GM12878 (cell line): ENCODE measurements at regions not wholly inside any gene's neighbourhood (a gene's known extent, or its start where the extent isn't known, plus 50 kb on each side); places are given as distances from the start of the nearest gene placed in this dataset.
"Not testable (repeated sequence)": the region's sequence is repeated elsewhere in the genome, so short reads cannot be mapped to it uniquely, and the experiment has no call there.

Source experiments
- ATAC-seq: fragments of 200-7000 bp; cut with Tn5 transposase; 3 replicates; pipeline ENCODE4 v1.9.1; 2020; ENCODE audit warnings: mild to moderate bottlenecking, moderate library complexity
- BruUV-seq: library from RNA; stranded (reverse); fragments of 400-500 nt; replicated peaks from 2 replicates; lab custom pipeline; 2021; lab: Mats Ljungman, UMichigan
- CTCF ChIA-PET: fragments of 300-600 bp; sonication (Branson Sonifier 250); formaldehyde crosslinking; extraction: SDS; loops from one replicate; lab custom pipeline; 2021; ENCODE audit warnings: inconsistent platforms; lab: Yijun Ruan, JAX
- POLR2A ChIA-PET: fragments of 350-600 bp; formaldehyde crosslinking; extraction: SDS; loops from one replicate; lab custom pipeline; 2021; ENCODE audit warnings: inconsistent platforms; lab: Charles Lee
- RAD21 ChIA-PET: fragments of 300-600 bp; sonication (Branson Sonifier 250); formaldehyde crosslinking; loops from one replicate; lab custom pipeline; 2023; ENCODE audit warnings: antibody characterized with exemption; ENCODE audit not compliant: unreplicated experiment; lab: Charles Lee
- SMC1A ChIA-PET: fragments of 300-600 bp; sonication (Branson Sonifier 250); formaldehyde crosslinking; loops from one replicate; lab custom pipeline; 2023; ENCODE audit not compliant: unreplicated experiment, uncharacterized antibody; lab: Charles Lee
- DNase-seq: peaks from one replicate; pipeline ENCODE4 v3.0.0-alpha.2; 2011; ENCODE audit warnings: low read depth, low spot score
- FAIRE-seq: peaks from 3 replicates; lab custom pipeline; 2011; peaks lifted over from hg19 to GRCh38; lab: Jason Lieb, UNC
- H2AFZ ChIP-seq: 2 replicates; pipeline ENCODE4 v1.6.0; 2011; ENCODE audit warnings: low read depth, low read length, control low read depth; ENCODE audit not compliant: control insufficient read depth
- H3K27ac ChIP-seq: 2 replicates; pipeline ENCODE4 v1.5.1; 2011; ENCODE audit warnings: control low read depth; ENCODE audit not compliant: control insufficient read depth, insufficient read depth
- H3K27me3 ChIP-seq, 2 experiments: replicated peaks in 1 of 2; 2 replicates each; pipeline versions ENCODE4 v1.6.0 to v1.6.1; 2011; ENCODE audit warnings: low read length in 1 of 2; ENCODE audit not compliant: control insufficient read depth in 2 of 2, insufficient read depth in 2 of 2
- H3K36me3 ChIP-seq, 2 experiments: 2 replicates each; pipeline ENCODE4 v1.5.1; 2011; ENCODE audit warnings: low read length in 1 of 2; ENCODE audit not compliant: control insufficient read depth in 2 of 2, insufficient read depth in 2 of 2
- H3K4me1 ChIP-seq: 2 replicates; pipeline ENCODE4 v1.6.1; 2011; ENCODE audit warnings: mild to moderate bottlenecking, low read length, moderate library complexity, mixed read lengths; ENCODE audit not compliant: control insufficient read depth, insufficient read depth
- H3K4me2 ChIP-seq: 2 replicates; pipeline ENCODE4 v1.6.0; 2011; ENCODE audit warnings: control low read depth; ENCODE audit not compliant: control insufficient read depth, insufficient read depth
- H3K4me3 ChIP-seq: fragments of 200-600 bp; sonication (generic); 2 replicates; pipeline ENCODE4 v1.5.1; 2016
- H3K79me2 ChIP-seq: 2 replicates; pipeline ENCODE4 v1.6.0; 2011; ENCODE audit warnings: low read length; ENCODE audit not compliant: control insufficient read depth, insufficient read depth
- H3K9ac ChIP-seq: 2 replicates; pipeline ENCODE4 v1.8.0; 2011; ENCODE audit warnings: low read length, control low read depth, mixed read lengths; ENCODE audit not compliant: control insufficient read depth, insufficient read depth
- H3K9me3 ChIP-seq: replicated peaks from 3 replicates; pipeline ENCODE4 v1.5.1; 2011; ENCODE audit warnings: mild to moderate bottlenecking, low read length; ENCODE audit not compliant: control insufficient read depth, insufficient read depth
- H4K20me1 ChIP-seq: 2 replicates; pipeline ENCODE4 v1.6.0; 2011; ENCODE audit not compliant: control insufficient read depth, insufficient read depth
- WGBS: methylation state at CpG from one replicate; pipeline ENCODE4 v1.1.6; 2016; ENCODE audit warnings: low lambda C conversion rate; ENCODE audit not compliant: insufficient replicate concordance, insufficient coverage; ENCODE audit errors: missing lambda C conversion rate; 5-methylcytosine and 5-hydroxymethylcytosine counted together
- in situ Hi-C: fragments of 300-500 bp; cut with MboI; formaldehyde crosslinking; loops from 9 replicates; pipeline ENCODE4 v1.14.3; 2018; ENCODE audit warnings: mixed read lengths
- intact Hi-C: fragments of 100-400 bp; cut with micrococcal nuclease; formaldehyde crosslinking; loops from one replicate; pipeline ENCODE4 v1.14.2; 2022; ENCODE audit not compliant: unreplicated experiment

GRCh38 chr20:5453316-5453715 lies 136.6 kb upstream of the PROKR2 start:
- CTCF ChIA-PET, intact Hi-C loops, SMC1A ChIA-PET, DNase-seq, ATAC-seq, H3K4me2 ChIP-seq, H3K79me2 ChIP-seq, H3K9ac ChIP-seq, H4K20me1 ChIP-seq, RAD21 ChIA-PET, BruUV-seq, POLR2A ChIA-PET, H3K36me3 ChIP-seq, H2AFZ ChIP-seq, H3K27ac ChIP-seq, H3K4me3 ChIP-seq, H3K9me3 ChIP-seq, H3K27me3 ChIP-seq, H3K4me1 ChIP-seq, in situ Hi-C loops, FAIRE-seq: not testable (repeated sequence)
- no CpG with 5 or more reads among the region's 38 CpGs for WGBS

GRCh38 chr20:5452691-5453090 lies 135.9 kb upstream of the PROKR2 start:
- ATAC-seq, H3K27ac ChIP-seq, RAD21 ChIA-PET, FAIRE-seq, DNase-seq, POLR2A ChIA-PET, H3K4me3 ChIP-seq, H3K79me2 ChIP-seq, H3K4me2 ChIP-seq, H3K9ac ChIP-seq, SMC1A ChIA-PET, BruUV-seq, H4K20me1 ChIP-seq, H3K9me3 ChIP-seq, H2AFZ ChIP-seq, intact Hi-C loops, CTCF ChIA-PET, in situ Hi-C loops, H3K4me1 ChIP-seq, H3K27me3 ChIP-seq, H3K36me3 ChIP-seq: not testable (repeated sequence)
- WGBS, result 78% methylated on average over 11 of the region's 30 CpGs

DNA sequence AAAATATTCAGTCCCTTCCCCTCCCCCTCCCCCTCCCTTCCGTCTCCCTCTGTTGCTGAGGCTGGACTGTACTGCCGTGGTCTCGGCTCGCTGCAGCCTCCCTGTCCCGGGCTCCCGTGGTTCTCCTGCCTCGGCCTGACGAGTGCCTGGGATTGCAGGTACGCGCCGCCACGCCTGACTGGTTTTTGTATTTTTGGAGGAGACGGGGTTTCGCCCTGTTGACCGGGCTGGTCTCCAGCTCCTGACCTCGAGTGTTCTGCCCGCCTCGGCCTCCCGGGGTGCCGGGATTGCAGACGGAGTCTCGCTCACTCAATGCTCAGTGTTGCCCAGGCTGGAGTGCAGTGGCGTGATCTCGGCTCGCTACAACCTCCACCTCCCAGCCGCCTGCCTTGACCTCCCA lies 135.5 kb upstream of the PROKR2 start:
- SMC1A ChIA-PET, H3K4me2 ChIP-seq, H3K79me2 ChIP-seq, H3K4me3 ChIP-seq, FAIRE-seq, intact Hi-C loops, in situ Hi-C loops, H3K27me3 ChIP-seq, H3K9me3 ChIP-seq, BruUV-seq, CTCF ChIA-PET, H3K27ac ChIP-seq, H3K4me1 ChIP-seq, H3K36me3 ChIP-seq, H3K9ac ChIP-seq, H4K20me1 ChIP-seq, DNase-seq, H2AFZ ChIP-seq, ATAC-seq, POLR2A ChIA-PET, RAD21 ChIA-PET: not testable (repeated sequence)
- WGBS, result 75% methylated on average over 17 of the region's 26 CpGs
